Endothelial cell of umbilical vein (primary cell): ENCODE measurements at regions not wholly inside any gene's neighbourhood (a gene's known extent, or its start where the extent isn't known, plus 50 kb on each side); places are given as distances from the start of the nearest gene placed in this dataset.

ENCODE experiments used
- BruUV-seq: library from RNA; stranded (reverse); fragments of 400-500 nt; replicated peaks from 2 replicates; lab custom pipeline; 2021; lab: Mats Ljungman, UMichigan
- CTCF ChIA-PET: fragments of 300-600, 350-600 bp; sonication (Branson Sonifier 250); formaldehyde crosslinking; loops from one replicate; lab custom pipeline; 2021; ENCODE audit warnings: antibody characterized with exemption, inconsistent platforms; lab: Charles Lee
- POLR2A ChIA-PET: fragments of 300-600, 350-600 bp; sonication (Branson Sonifier 250); formaldehyde crosslinking; loops from one replicate; lab custom pipeline; 2021; ENCODE audit warnings: antibody characterized with exemption, inconsistent platforms; lab: Charles Lee
- DNase-seq: peaks from one replicate; pipeline ENCODE4 v3.0.0-alpha.2; 2011; ENCODE audit warnings: low read depth, low spot score
- FAIRE-seq: peaks from 2 replicates; lab custom pipeline; 2011; peaks lifted over from hg19 to GRCh38; lab: Jason Lieb, UNC
- H2AFZ ChIP-seq: 2 replicates; pipeline ENCODE4 v1.6.0; 2012; ENCODE audit warnings: low read depth, low read length, control low read depth, inconsistent platforms
- H3K27ac ChIP-seq: 2 replicates; pipeline ENCODE4 v1.5.1; 2011; ENCODE audit warnings: low read depth, mild to moderate bottlenecking, control low read depth, low read length, moderate library complexity; ENCODE audit not compliant: insufficient read depth
- H3K27me3 ChIP-seq, 2 experiments: 2 replicates each; pipeline versions ENCODE4 v1.6.0 to v1.6.1; 2011; ENCODE audit warnings: low read length in 2 of 2, mixed read lengths in 1 of 2; ENCODE audit not compliant: control insufficient read depth in 2 of 2, insufficient read depth in 2 of 2
- H3K36me3 ChIP-seq, 2 experiments: 2 replicates in 1 of 2; 3 replicates in 1 of 2; pipeline ENCODE4 v1.5.1; 2011; ENCODE audit warnings: low read length in 2 of 2, mild to moderate bottlenecking in 1 of 2, moderate library complexity in 1 of 2; ENCODE audit not compliant: control insufficient read depth in 2 of 2, insufficient read depth in 2 of 2; ENCODE audit errors: extremely low read depth in 1 of 2
- H3K4me1 ChIP-seq: 3 replicates; pipeline ENCODE4 v1.5.1; 2011; ENCODE audit warnings: mild to moderate bottlenecking, low read length; ENCODE audit not compliant: control insufficient read depth, insufficient read depth; ENCODE audit errors: extremely low read depth
- H3K4me2 ChIP-seq: 2 replicates; pipeline ENCODE4 v1.6.1; 2011; ENCODE audit warnings: low read length, control low read depth, mixed read lengths; ENCODE audit not compliant: insufficient read depth
- H3K4me3 ChIP-seq, 3 experiments: fragments of 200-600 bp in 1 of 3; sonication (generic), shearing (Covaris generic) in 1 of 3; replicated peaks in 1 of 3; 2 replicates each; pipeline ENCODE4 v1.5.1; 2011 to 2016; ENCODE audit warnings: control low read depth in 3 of 3, low read length in 3 of 3, mild to moderate bottlenecking in 2 of 3, inconsistent platforms in 1 of 3, low read depth in 1 of 3, moderate library complexity in 1 of 3; ENCODE audit not compliant: insufficient read depth in 1 of 3
- H3K79me2 ChIP-seq: 2 replicates; pipeline ENCODE4 v1.6.0; 2012; ENCODE audit warnings: low read length, inconsistent platforms; ENCODE audit not compliant: control insufficient read depth, insufficient read depth
- H3K9ac ChIP-seq: replicated peaks from 2 replicates; pipeline ENCODE3; 2011; ENCODE audit warnings: low read length, control low read depth; ENCODE audit not compliant: insufficient read depth; ENCODE audit errors: extremely low read depth
- H3K9me1 ChIP-seq: replicated peaks from 3 replicates; pipeline ENCODE4 v1.6.0; 2011; ENCODE audit warnings: mild to moderate bottlenecking, low read length; ENCODE audit not compliant: control insufficient read depth, insufficient read depth; ENCODE audit errors: extremely low read depth
- H3K9me3 ChIP-seq: replicated peaks from 2 replicates; pipeline ENCODE4 v1.5.1; 2012; ENCODE audit warnings: low read length, inconsistent platforms; ENCODE audit not compliant: control insufficient read depth, insufficient read depth
- H4K20me1 ChIP-seq: replicated peaks from 2 replicates; pipeline ENCODE3; 2011; ENCODE audit warnings: mild to moderate bottlenecking, low read length; ENCODE audit not compliant: control insufficient read depth, insufficient read depth; ENCODE audit errors: extremely low read depth
- CTCF ChIP-seq, 2 donors: IDR thresholded peaks; 1 replicate in 1 of 2; 2 replicates in 1 of 2; pipeline ENCODE4 v1.5.1; 2011; ENCODE audit warnings: low read length in 2 of 2, mild to moderate bottlenecking in 2 of 2, moderate library complexity in 2 of 2, control low read depth in 1 of 2, inconsistent platforms in 1 of 2, low read depth in 1 of 2; ENCODE audit not compliant: insufficient read depth in 1 of 2; ENCODE audit errors: extremely low read depth in 1 of 2
- EZH2 ChIP-seq: IDR thresholded peaks from 2 replicates; pipeline ENCODE4 v1.6.1; 2012; ENCODE audit warnings: borderline replicate concordance, low read depth, mild to moderate bottlenecking, moderate library complexity, low read length, inconsistent platforms; ENCODE audit not compliant: severe bottlenecking
- FOS ChIP-seq: IDR thresholded peaks from 2 replicates; pipeline ENCODE4 v1.6.1; 2011; ENCODE audit warnings: mild to moderate bottlenecking, low read length, moderate library complexity, borderline replicate concordance; ENCODE audit not compliant: insufficient read depth
- JUN ChIP-seq: IDR thresholded peaks from 2 replicates; pipeline ENCODE4 v1.6.1; 2011; ENCODE audit warnings: borderline replicate concordance, low read depth; ENCODE audit not compliant: insufficient read length, insufficient read depth
- MAX ChIP-seq: IDR thresholded peaks from 2 replicates; pipeline ENCODE4 v1.6.1; 2011; ENCODE audit not compliant: insufficient read depth, insufficient read length
- MYC ChIP-seq: IDR thresholded peaks from one replicate; pipeline ENCODE4 v1.6.1; 2011; ENCODE audit warnings: mild to moderate bottlenecking, low read depth, low read length
- POLR2A ChIP-seq: IDR thresholded peaks from 2 replicates; pipeline ENCODE4 v1.6.1; 2012; ENCODE audit warnings: low read depth, mild to moderate bottlenecking, control low read depth, low read length
- POLR2AphosphoS5 ChIP-seq: IDR thresholded peaks from 2 replicates; pipeline ENCODE4 v1.6.1; 2012; ENCODE audit warnings: low read depth, mild to moderate bottlenecking, control low read depth, low read length, moderate library complexity; ENCODE audit not compliant: insufficient read depth
- dilution Hi-C: fragments of 300-500 bp; cut with MboI; formaldehyde crosslinking; loops from one replicate; pipeline ENCODE4 v1.15.0; 2019; ENCODE audit warnings: low sequenced_read_pairs; ENCODE audit not compliant: extremely low pct_ligation_motif_present
- intact Hi-C: fragments of 100-400 bp; cut with micrococcal nuclease; formaldehyde crosslinking; loops from one replicate; pipeline ENCODE4 v1.10.0; 2022

- no peaks in the 10 kb centered on the region for H3K27me3 ChIP-seq
- no peak overlapping the region for H3K4me2 ChIP-seq
- H2AFZ ChIP-seq: no peak overlapping the region
- no peaks in the 10 kb centered on the region for H3K79me2 ChIP-seq
- ChIA-PET POLR2A (interaction anchor here (0.7 kb wide), 1 partner anchor 106 kb away, joined by 3 read pairs; no protein-coding TSS in a partner anchor), CTCF (interaction anchor here (0.7 to 1.7 kb wide), 7 partner anchors 179 to 1054 kb away, joined by 3 to 7 read pairs (median 4); no protein-coding TSS in a partner anchor)
- intact Hi-C loops: loop anchor here (2.0 to 5.0 kb wide), 5 partner anchors 349 to 1353 kb away; no protein-coding TSS in a partner anchor
- TF ChIP-seq MYC (no peak), MAX (no peak), POLR2AphosphoS5 (no peak), EZH2 (no peak), CTCF (IDR thresholded peaks at IDR 0.05; ENCODE audit: extremely low read depth in 1 of 2, insufficient read depth in 1 of 2, low read depth in 1 of 2, low read length in 2 of 2) (no peak), JUN (no peak), FOS (no peak), POLR2A (no peak)
- DNase-seq (no peak), FAIRE-seq (no peak)
- BruUV-seq: no TSS peak
- peaks cover 13% of the 10 kb centered on the region for H3K4me1 ChIP-seq
- no peak overlapping the region for H3K4me3 ChIP-seq
- no peak overlapping the region for H3K9ac ChIP-seq
- H3K36me3 ChIP-seq: no peaks in the 10 kb centered on the region
- H3K27ac ChIP-seq: no peak overlapping the region
- dilution Hi-C loops: no loop called here
- H4K20me1 ChIP-seq: no peaks in the 10 kb centered on the region
- H3K9me3 ChIP-seq: no peaks in the 10 kb centered on the region
- H3K9me1 ChIP-seq: no peaks in the 10 kb centered on the region
Measured at GRCh38 chr7:16069998-16070397, 351.3 kb downstream of the CRPPA start.
